SW 1271 (cell line): ENCODE measurements at regions not wholly inside any gene's neighbourhood (a gene's known extent, or its start where the extent isn't known, plus 50 kb on each side); places are given as distances from the start of the nearest gene placed in this dataset.

Source experiments
- DNase-seq, 2 experiments: peaks; one replicate each; lab custom pipeline; 2025; lab: John Stamatoyannopoulos, UW

GRCh38 chr12:124687174-124687902 lies 119.9 kb upstream of the NCOR2 start:
- no peak for DNase-seq

- DNase-seq, result no peak
These were observed 119.2 kb upstream of the NCOR2 start for GRCh38 chr12:124686370-124687173.

DNA sequence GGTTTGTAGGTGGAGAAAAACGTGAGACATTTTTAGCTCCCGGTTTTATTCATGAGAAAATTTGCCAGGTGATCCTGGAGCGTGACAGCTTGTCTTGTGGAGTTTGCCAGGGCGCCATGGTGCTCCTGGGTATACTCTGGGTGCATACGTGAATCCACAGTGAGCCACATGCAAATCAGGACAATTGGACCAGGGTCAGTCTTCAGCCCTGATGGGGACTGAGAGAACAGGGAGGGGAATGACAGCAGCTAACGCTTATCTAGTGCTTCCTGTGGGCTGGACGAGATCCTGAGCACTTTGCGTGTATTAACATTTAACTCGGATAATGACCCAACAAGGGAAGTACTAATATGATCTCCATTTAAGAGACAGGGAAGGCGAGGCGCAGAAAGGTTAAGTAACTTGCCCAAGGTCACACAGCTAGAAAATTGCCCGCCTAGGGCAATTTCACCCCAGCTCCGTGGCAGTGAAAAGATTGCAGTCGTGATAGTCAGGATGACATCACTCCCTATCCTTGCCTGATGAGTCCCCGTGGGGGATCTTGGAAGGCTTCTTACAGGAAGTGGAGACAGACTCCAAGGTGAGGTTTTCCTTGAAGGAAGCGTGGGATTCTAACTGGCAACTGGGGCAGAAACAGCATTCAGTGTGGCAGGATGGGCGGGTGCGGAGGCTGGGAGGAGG lies 118.4 kb upstream of the NCOR2 start:
- no peak for DNase-seq

DNA sequence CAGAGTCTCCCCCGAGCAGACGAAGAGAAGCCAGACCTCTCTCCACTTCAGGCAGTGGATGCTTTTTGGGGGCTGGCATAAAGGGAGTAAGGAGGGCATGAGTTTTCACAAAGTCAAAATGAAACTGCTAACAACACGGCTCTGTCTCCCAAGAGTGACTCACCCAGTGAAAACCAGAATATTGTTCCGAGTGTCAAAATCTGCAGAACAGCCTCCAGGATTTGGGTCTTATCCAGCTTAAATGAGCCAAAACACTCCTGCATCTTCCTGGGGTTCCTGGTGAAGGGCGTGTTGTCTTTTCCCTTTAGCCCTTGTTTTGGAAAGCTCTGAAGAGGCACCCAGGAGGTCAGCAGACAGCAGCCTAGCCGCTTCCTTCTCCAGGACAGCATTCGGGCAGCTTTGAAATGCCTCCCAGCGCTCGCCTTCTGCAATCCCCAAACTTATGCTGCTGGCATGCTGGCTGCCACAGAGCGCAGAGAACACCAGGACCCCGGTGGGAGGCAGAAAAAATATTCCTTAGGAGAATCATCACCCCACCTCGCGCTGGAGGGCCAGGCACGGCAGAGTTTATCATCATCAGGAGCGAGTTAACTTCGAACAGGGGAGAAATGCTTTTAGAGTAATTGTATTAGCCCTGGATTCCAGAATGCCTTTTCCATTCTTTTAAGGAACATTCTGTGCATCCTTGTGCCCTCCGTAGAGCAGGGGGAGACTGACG lies 117.7 kb upstream of the NCOR2 start:
- DNase-seq, result no peak

- DNase-seq, result no peak
These were observed 117.1 kb upstream of the NCOR2 start for GRCh38 chr12:124684496-124684895.

DNA sequence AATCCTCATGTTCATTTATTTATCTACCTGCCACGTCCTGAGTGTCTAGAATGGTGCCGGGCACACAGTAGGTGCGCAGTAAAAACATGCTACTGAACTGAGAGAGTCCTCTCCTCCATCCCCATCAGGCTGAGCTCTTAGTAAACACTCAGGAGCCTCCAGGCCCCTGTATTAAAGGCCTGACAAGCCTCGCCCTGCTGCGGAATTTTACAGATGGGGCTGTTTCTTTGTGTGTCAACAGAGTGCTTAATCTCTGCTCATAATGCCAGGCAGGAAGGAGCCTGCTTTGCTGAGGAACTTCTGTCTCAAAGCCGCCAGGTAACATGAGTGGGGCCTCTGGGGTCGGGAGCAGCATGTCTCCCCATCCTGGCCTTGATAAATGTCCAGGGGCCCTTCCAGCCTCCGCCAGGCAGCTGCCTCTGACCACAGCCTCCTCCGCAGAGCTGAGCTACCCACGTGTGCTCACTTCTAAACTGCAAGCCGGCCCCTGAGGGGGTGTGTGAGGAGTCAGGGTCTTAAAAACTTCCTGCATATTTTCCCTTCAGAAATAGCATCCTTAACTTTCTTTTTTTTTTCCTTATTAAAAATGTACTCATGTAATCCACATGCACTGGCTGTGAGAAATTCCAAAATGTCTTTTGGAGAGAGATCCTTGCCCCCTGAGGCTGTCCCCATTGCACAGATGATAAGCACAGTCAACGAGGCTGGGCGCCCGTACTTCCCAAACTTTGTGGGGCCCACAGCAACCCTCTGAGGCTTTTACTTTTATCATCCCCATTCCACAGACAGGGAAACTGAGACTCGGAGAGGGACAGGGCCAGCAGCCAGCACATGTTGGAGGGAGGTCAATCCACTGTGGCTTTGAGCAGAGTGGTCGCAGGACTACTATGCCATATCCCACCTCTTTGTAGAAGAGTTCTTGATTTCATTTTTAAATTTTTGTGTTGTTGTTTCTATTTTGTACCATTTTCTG lies 116.0 kb upstream of the NCOR2 start:
- no peak for DNase-seq

DNA sequence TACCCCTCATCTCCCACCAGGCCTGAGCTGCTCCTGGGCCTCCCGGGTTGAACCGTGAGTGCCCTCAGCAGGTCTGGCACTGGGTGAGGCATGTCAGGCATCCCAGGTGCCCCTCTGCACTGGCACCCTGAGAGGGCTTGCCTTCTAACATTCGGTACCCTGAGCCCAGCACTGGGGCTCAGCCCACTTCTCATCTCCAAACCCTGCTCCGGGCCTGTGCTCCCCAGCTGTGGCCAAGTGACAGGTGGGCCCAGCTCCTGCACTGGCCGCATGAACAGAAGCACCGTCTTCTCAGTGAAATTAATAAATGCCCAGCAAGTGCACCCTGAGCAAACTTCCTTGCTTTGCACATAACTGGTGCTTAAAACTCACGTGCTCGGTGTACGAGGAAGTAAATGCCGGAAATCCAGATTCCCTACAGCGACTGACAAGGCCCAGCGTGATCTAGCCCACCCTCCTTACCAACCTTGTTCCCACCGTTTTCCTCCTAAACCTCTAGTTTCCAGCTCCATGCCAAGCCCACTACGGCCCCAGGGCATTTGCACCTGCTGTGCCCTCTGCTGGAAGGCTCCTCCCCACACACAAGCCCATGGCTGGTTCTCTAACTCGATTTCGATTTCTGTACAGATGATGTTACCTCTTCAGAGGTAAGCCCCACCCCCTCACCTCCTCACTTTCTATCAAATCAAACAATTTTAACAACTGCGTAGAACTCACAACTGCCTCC lies 115.2 kb upstream of the NCOR2 start:
- no peak for DNase-seq

- no peak for DNase-seq
These were observed 114.5 kb upstream of the NCOR2 start for GRCh38 chr12:124681779-124682391.

GRCh38 chr12:124680863-124681778 lies 113.7 kb upstream of the NCOR2 start:
- peak in 1 of 2 experiments; percentile 62 for DNase-seq

DNA sequence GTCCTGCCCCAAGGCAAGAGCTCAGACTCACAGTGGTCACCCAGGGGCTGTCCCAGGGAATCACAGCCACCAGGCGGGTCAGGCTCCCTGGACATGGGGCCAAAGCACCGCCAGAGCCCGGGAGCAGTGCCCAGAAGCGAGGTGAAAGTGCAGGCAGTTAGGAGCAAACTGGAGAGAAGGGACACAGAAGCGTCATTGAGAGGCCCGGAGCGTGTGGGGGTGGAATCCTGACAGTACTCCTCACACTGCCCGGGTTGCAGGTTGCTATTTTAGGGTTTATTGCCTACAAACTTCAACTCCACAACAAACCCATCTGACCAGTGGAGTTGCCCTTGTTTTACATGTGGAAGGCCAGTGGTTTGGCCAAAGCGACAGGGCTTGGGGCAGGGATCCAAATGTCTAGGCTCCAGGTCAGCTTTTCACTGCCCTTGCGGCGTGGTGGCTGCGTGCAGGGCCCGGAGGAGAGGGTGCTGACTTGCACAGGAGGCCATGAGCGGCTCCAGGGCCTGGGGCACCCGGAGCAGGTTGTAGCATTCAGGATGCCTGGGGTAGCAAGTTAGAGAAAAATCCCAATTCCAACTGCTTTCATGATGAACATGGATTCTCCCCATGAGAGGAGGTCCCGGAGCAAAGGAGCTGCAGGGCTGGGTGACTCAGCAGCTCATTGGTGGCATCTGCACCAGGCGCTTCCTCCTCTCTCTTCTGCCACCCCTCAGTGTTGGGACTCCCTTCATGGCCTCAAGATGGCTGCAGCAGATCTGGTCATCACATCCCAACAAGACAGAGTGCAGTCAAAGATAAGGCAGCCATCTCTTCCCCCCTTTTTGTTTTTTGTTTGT lies 112.3 kb upstream of the NCOR2 start:
- no peak for DNase-seq

DNA sequence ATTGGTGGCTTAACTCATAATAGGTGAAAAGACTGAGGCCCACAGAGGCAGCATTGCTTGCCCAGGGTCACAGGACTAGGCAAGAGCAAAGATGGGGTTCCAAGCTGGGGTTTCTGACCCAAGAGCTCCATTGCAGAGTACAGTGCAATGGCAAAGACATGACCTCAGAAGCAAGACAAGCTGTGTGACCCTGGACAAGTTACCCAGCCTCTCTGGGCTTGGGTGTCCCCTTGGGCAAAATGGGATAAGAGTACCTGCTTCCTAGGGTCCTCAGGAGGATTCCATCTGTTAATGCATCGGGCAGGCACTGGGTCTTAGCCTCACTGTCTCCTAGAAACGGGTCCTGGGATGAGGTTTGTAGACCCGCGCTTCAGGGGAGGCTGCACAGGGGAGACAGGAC lies 111.6 kb upstream of the NCOR2 start:
- DNase-seq, result no peak

- DNase-seq, result no peak
These were observed 111.0 kb upstream of the NCOR2 start for GRCh38 chr12:124678421-124678893.

DNA sequence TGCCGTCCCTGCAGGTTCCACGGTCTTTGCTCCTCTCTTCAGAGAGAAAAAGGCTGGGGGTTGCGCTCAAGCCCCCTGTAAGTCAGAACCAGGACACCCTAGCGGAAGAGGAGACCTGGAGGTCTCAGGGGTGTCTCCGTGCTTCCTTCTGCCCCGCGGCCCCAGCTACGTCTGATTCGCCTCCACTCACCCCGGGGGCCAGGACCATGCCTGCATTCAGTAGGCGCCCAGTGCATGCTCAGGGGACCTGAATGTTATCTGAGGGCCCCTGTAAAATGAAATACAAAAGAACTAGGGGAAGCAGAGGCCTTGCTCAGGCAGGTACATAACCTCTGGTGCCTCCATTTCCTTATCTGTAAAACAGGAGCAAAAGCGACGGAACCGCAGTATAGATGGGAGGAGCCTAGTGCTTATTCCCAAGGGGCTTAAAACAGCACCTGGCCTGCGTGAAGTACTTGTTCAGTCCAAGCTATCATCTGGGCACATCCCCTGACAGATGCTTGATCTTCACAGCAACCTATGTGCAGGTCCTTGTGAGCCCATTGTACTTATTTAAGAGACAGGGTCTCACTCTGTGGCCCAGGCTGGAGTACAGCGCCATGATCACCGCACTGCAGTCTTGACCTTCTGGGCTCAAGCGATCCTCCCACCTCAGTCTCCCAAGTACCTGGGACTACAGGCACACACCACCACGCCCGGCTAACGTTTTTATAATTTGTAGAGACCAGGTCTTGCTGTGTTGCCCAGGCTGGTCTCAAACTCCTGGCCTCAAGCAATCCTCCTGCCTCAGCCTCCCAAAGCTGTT lies 110.3 kb upstream of the NCOR2 start:
- no peak for DNase-seq

- no peak for DNase-seq
These were observed 109.5 kb upstream of the NCOR2 start for GRCh38 chr12:124676714-124677462.

DNA sequence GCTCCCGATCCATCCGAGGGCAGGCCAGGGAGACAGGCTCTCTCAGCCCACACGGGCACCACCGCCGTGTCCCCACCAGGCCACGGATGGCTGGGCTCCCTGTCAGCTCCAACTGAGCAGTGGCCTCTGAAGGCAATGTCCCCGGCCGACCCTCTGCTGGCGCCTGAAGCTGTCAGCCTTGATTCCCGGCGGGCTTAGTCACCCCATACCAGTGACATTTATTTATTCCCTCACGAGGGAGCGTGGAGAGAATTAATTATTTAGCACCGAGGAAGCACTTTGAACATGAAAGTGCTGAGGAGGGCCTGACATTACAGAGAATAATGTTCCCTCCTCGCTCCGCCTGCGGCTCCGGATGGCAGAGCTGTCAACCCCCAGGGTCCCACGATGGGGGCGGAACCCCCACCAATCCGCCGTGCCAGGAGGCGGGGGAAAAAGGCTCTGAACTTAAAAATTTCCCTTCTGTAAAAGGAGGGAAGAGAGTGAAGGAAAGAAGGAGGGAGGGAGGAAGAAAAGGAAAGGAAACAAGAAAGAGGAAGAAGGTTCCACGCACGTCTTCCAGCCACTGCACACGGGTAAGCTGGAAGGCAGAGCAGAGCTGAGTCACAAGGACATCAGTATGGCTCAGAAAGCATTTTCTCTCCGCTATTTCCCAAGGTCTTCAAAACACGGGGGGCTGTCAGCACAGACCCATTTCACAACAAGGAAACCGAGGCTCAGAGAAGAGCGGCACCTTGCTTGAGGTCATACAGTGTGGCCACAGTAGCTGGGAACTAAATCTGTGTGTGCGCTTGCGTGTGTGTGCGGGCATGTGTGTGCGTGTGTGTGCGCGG lies 108.7 kb upstream of the NCOR2 start:
- no peak for DNase-seq
